ENCODE measurements at regions not wholly inside any gene's neighbourhood (a gene's known extent, or its start where the extent isn't known, plus 50 kb on each side); places are given as distances from the start of the nearest gene placed in this dataset.

GRCh38 chr22:49468487-49469198, 359.0 kb downstream of the BRD1 start:
- no peak overlapping the region for H3K27ac ChIP-seq
- TF ChIP-seq, protein P1, sequence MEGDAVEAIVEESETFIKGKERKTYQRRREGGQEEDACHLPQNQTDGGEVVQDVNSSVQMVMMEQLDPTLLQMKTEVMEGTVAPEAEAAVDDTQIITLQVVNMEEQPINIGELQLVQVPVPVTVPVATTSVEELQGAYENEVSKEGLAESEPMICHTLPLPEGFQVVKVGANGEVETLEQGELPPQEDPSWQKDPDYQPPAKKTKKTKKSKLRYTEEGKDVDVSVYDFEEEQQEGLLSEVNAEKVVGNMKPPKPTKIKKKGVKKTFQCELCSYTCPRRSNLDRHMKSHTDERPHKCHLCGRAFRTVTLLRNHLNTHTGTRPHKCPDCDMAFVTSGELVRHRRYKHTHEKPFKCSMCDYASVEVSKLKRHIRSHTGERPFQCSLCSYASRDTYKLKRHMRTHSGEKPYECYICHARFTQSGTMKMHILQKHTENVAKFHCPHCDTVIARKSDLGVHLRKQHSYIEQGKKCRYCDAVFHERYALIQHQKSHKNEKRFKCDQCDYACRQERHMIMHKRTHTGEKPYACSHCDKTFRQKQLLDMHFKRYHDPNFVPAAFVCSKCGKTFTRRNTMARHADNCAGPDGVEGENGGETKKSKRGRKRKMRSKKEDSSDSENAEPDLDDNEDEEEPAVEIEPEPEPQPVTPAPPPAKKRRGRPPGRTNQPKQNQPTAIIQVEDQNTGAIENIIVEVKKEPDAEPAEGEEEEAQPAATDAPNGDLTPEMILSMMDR (IDR thresholded peaks at IDR 0.05) = no peak
- no peak for DNase-seq (ENCODE audit: low spot score)
- no peak overlapping the region for H3K4me3 ChIP-seq

DNA sequence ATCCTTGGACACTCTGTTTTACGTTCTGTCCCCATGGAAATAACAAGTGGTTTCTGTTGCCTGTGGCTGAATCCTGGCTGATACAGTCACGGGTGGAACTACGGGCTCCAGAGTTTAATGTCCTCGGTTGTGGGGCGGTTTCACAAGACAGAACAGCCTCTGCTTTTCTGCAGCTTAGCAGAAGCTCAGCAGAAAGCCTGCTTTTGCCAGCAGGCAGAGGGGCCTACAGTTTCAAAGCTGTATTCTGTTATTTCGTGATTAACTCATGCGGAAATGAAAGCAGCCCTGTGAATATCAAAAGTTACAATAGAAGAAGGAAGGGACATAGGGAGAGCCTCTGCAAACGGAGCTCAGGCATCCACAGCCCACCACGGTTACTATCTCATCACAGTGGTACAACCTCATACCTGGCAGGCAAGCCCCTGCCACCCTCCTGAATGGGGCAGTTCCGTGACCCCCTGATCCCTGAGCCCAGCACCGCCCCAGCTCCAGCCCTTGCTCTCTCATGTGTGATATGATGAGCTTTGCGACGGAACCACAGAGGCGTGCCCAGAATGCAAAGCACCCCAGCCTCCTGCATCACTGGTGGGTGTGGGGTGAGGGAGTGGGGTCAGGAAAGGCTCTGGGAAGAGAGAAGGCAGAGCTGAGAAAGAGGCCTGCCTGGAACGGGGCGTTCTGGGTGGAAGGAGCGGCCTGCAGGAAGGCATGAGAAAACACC, 360.6 kb downstream of the BRD1 start:
- H3K27ac ChIP-seq = no peak overlapping the region
- TF ChIP-seq, protein P1 (IDR thresholded peaks at IDR 0.05) = no peak
- DNase-seq (ENCODE audit: low spot score) = no peak

DNA sequence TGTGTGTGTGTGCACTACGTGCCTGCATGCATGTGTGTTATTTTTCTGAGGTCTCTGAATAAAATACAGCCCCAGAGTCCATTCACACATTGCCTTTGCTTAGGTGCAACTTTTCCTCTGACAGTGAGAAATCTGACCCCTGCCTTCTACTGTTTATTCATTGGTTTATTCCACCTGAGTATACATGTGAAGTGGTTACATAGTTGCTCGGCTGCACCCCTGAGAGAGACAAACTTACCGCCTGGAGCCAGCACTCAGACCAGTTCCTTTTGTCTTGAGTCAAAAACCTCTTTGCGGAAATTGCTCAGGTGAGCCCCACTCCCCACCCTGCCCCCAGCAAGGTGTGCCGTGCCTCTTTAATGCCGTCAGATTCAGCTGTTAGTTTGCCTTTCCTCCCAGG, 363.6 kb downstream of the BRD1 start:
- Histone ChIP-seq H3K4me3 (no peak overlapping the region), H3K27ac (no peak overlapping the region)
- TF ChIP-seq, protein P1 (IDR thresholded peaks at IDR 0.05) = no peak
- DNase-seq (ENCODE audit: low spot score) = no peak

More for the DNA sequence above, 360.6 kb downstream of the BRD1 start:
- no peak overlapping the region for H3K4me3 ChIP-seq

DNA sequence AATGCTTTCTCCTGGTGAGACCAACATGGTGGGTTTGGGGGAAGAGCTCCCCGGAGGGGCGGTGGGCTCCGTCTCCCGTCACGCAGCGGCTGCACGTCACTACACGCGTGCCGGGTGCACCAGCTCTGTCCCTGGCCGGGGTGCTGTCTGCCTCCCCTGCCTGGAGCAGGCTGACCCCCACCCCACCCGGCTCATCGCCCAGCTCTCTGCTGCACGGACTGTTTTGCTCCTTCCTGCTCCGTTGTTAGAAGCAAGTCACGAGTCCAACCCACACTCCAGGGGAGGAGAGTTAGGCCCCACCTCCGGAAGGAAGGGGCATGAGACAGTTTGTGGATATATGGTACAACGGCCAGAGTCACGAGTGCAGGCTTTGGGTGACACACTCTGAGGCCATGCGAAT, 364.9 kb downstream of the BRD1 start:
- no peak for DNase-seq (ENCODE audit: low spot score)
- Histone ChIP-seq H3K4me3 (no peak overlapping the region), H3K27ac (no peak overlapping the region)
- TF ChIP-seq, protein P1 (IDR thresholded peaks at IDR 0.05) = no peak

GRCh38 chr22:49462291-49462690, 365.4 kb downstream of the BRD1 start:
- H3K4me3 ChIP-seq = no peak overlapping the region
- DNase-seq (ENCODE audit: low spot score) = no peak
- H3K27ac ChIP-seq = no peak overlapping the region
- TF ChIP-seq, protein P1 (IDR thresholded peaks at IDR 0.05) = no peak

DNA sequence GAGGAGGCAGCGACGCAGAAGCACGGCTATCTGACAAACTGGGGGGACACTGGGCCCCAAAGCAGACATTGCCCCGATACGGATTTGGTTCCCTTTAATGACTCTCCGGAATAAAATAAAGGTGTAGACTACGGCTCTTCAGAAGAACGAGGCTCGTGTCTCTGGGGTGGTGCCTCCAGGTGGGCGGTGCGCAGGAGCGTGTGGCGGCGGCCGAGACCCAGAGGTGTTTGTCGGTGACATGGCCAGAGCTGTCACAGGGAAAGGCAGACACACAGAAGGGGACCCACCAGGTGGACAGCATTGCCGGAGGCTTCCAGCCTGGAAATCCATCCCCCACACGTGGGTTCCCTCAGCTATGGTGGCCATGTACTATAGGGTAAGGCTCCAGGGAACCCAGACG, 366.0 kb downstream of the BRD1 start:
- Histone ChIP-seq H3K27ac (no peak overlapping the region), H3K4me3 (no peak overlapping the region)
- no peak for DNase-seq (ENCODE audit: low spot score)
- TF ChIP-seq, protein P1 (IDR thresholded peaks at IDR 0.05) = no peak
